ENCODE measurements at regions not wholly inside any gene's neighbourhood (a gene's known extent, or its start where the extent isn't known, plus 50 kb on each side); places are given as distances from the start of the nearest gene placed in this dataset.

- no peak overlapping the region for H3K4me3 ChIP-seq
- H3K4me2 ChIP-seq = no peak overlapping the region
- no peak for DNase-seq (ENCODE audit: low read depth in 1 of 2, low spot score in 1 of 2)
- WGBS (ENCODE audit: missing lambda C conversion rate) = 3% methylated on average over 7 of the region's 7 CpGs
- H3K27ac ChIP-seq = no peak overlapping the region
- no peaks in the 10 kb centered on the region for H3K9me3 ChIP-seq
- TF ChIP-seq JUN (IDR thresholded peaks at IDR 0.05) = no peak
- TF ChIP-seq CBX8 (IDR thresholded peaks at IDR 0.05) = no peak
- no peak for TF ChIP-seq EHF (CRISPR knock-in tag; IDR thresholded peaks at IDR 0.05)
- no peak for TF ChIP-seq SMC3 (IDR thresholded peaks at IDR 0.05)
- no peak for TF ChIP-seq ATOH8 (CRISPR knock-in tag; IDR thresholded peaks at IDR 0.05; ENCODE audit: low read depth)
- TF ChIP-seq, protein P1, sequence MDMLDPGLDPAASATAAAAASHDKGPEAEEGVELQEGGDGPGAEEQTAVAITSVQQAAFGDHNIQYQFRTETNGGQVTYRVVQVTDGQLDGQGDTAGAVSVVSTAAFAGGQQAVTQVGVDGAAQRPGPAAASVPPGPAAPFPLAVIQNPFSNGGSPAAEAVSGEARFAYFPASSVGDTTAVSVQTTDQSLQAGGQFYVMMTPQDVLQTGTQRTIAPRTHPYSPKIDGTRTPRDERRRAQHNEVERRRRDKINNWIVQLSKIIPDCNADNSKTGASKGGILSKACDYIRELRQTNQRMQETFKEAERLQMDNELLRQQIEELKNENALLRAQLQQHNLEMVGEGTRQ (IDR thresholded peaks at IDR 0.05) = no peak
- ATAC-seq = no peak
- ChIA-PET CTCF (no interaction called here), POLR2A (no interaction called here)
- no peak for FAIRE-seq
- no peaks in the 10 kb centered on the region for H3K4me1 ChIP-seq
Observed at GRCh38 chr3:6743067-6743720, 117.7 kb upstream of the GRM7 start.

- 25% methylated on average over 9 of the region's 9 CpGs for whole genome bisulfite sequencing (ENCODE audit: missing lambda C conversion rate)
- Histone ChIP-seq H3K27ac (no peak overlapping the region), H3K4me3 (no peak overlapping the region), H3K4me2 (no peak overlapping the region), H3K4me1 (no peaks in the 10 kb centered on the region), H3K9me3 (no peaks in the 10 kb centered on the region)
- no peak for FAIRE-seq
- TF ChIP-seq ZSCAN20 (CRISPR knock-in tag; IDR thresholded peaks at IDR 0.05) = no peak
- no peak for TF ChIP-seq RAD21 (conservative IDR thresholded peaks at IDR 0.05 in 1 of 2, IDR thresholded peaks at IDR 0.05 in 1 of 2)
- no peak for ATAC-seq
- ChIA-PET CTCF (no interaction called here), POLR2A (no interaction called here)
- no peak for DNase-seq (ENCODE audit: low read depth in 1 of 2, low spot score in 1 of 2)
Observed at GRCh38 chr3:6746443-6746842, 114.5 kb upstream of the GRM7 start.

DNA sequence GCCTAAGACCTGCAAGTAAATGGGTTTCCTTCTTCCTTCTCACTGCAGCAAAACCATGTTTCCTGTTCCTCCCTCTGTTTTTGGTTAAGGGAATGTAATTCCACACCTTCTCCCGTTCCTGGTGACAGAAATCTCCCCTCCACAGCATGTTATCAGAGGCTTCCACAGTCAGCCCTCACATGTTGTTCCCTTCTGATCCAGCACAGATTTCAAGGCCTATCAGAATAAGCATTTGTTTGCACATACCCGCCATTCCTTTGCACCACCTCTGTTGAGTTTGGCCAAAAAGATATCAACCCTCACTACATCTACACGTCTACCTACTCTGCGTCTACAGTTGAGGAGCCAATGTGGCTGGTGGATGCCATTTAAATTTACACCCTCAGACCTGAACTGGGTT lies 113.9 kb upstream of the GRM7 start:
- ATAC-seq = no peak
- FAIRE-seq = no peak
- CTCF ChIA-PET = no interaction called here

GRCh38 chr3:6750782-6751181 lies 110.1 kb upstream of the GRM7 start:
- H3K9me3 ChIP-seq = peaks cover 2% of the 10 kb centered on the region; the same call in 1 of the 3 replicates
- no peak for FAIRE-seq
- H3K27ac ChIP-seq = no peak overlapping the region
- no peak overlapping the region for H3K4me2 ChIP-seq
- H3K4me3 ChIP-seq = no peak overlapping the region
- ChIA-PET POLR2A (no interaction called here), CTCF (no interaction called here)
- no peaks in the 10 kb centered on the region for H3K4me1 ChIP-seq
- no peak for DNase-seq (ENCODE audit: low read depth in 1 of 2, low spot score in 1 of 2)
- no peak for ATAC-seq
- TF ChIP-seq CBX2 (IDR thresholded peaks at IDR 0.05; ENCODE audit: borderline replicate concordance, low read depth) (no peak), RCOR1 (IDR thresholded peaks at IDR 0.05; ENCODE audit: low read depth, low read length) (no peak), SMC3 (IDR thresholded peaks at IDR 0.05) (no peak), ZNF302 (CRISPR knock-in tag; IDR thresholded peaks at IDR 0.05) (no peak), HMGXB4 (CRISPR knock-in tag; IDR thresholded peaks at IDR 0.05; ENCODE audit: borderline replicate concordance) (no peak), EP300 (IDR thresholded peaks at IDR 0.05) (no peak), HOXB5 (CRISPR knock-in tag; IDR thresholded peaks at IDR 0.05) (no peak), POLR2A (IDR thresholded peaks at IDR 0.05; ENCODE audit: low read length) (no peak), EHF (CRISPR knock-in tag; IDR thresholded peaks at IDR 0.05) (no peak), MYC (IDR thresholded peaks at IDR 0.05; ENCODE audit: borderline replicate concordance, low read length) (no peak), MAFK (IDR thresholded peaks at IDR 0.05; ENCODE audit: partially characterized antibody) (no peak), MAZ (IDR thresholded peaks at IDR 0.05; ENCODE audit: borderline replicate concordance, low read depth, low read length) (no peak), FOSL2 (IDR thresholded peaks at IDR 0.05) (no peak), FOSL2 (CRISPR knock-in tag; IDR thresholded peaks at IDR 0.05) (no peak), GATA3 (IDR thresholded peaks at IDR 0.05; ENCODE audit: borderline replicate concordance) (no peak), MAX (IDR thresholded peaks at IDR 0.05) (no peak), FOXS1 (CRISPR knock-in tag; IDR thresholded peaks at IDR 0.05) (no peak)
- TF ChIP-seq, protein P2, sequence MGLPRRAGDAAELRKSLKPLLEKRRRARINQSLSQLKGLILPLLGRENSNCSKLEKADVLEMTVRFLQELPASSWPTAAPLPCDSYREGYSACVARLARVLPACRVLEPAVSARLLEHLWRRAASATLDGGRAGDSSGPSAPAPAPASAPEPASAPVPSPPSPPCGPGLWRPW (IDR thresholded peaks at IDR 0.05) = no peak

More for the DNA sequence above, 113.9 kb upstream of the GRM7 start:
- H3K27ac ChIP-seq = no peak overlapping the region
- no peak for TF ChIP-seq JUN (IDR thresholded peaks at IDR 0.05)
- no peak for TF ChIP-seq HOXB5 (CRISPR knock-in tag; IDR thresholded peaks at IDR 0.05)
- no peak for TF ChIP-seq E2F6 (IDR thresholded peaks at IDR 0.05; ENCODE audit: borderline replicate concordance, low read depth)
- no peak for TF ChIP-seq HEYL (CRISPR knock-in tag; IDR thresholded peaks at IDR 0.05)
- no peak for TF ChIP-seq ESRRA (IDR thresholded peaks at IDR 0.05; ENCODE audit: borderline replicate concordance, low read length)
- TF ChIP-seq CHD2 (IDR thresholded peaks at IDR 0.05; ENCODE audit: low read length, partially characterized antibody) = no peak
- TF ChIP-seq CBX2 (IDR thresholded peaks at IDR 0.05; ENCODE audit: borderline replicate concordance, low read depth) = no peak
- no peak for TF ChIP-seq FOSB (CRISPR knock-in tag; IDR thresholded peaks at IDR 0.05)
- TF ChIP-seq KDM1A (IDR thresholded peaks at IDR 0.05; ENCODE audit: low read depth) = no peak
- TF ChIP-seq MYC (IDR thresholded peaks at IDR 0.05; ENCODE audit: borderline replicate concordance, low read length) = no peak
- TF ChIP-seq NFE2L2 (conservative IDR thresholded peaks at IDR 0.05; ENCODE audit: low read length) = no peak
- TF ChIP-seq RARB (CRISPR knock-in tag; IDR thresholded peaks at IDR 0.05) = no peak
- no peak for DNase-seq (ENCODE audit: low read depth in 1 of 2, low spot score in 1 of 2)
- no peak overlapping the region for H3K4me2 ChIP-seq
- no peaks in the 10 kb centered on the region for H3K4me1 ChIP-seq
- H3K9me3 ChIP-seq = no peaks in the 10 kb centered on the region
- WGBS (ENCODE audit: missing lambda C conversion rate) = 17% methylated on average over 4 of the region's 4 CpGs
- H3K4me3 ChIP-seq = no peak overlapping the region
- POLR2A ChIA-PET = no interaction called here

Measured in A549 (cell line).